H1 (cell line): ENCODE measurements at regions not wholly inside any gene's neighbourhood (a gene's known extent, or its start where the extent isn't known, plus 50 kb on each side); places are given as distances from the start of the nearest gene placed in this dataset.

ENCODE experiments used
- BRCA1 ChIP-seq: IDR thresholded peaks from 2 replicates; pipeline ENCODE4 v1.6.1; 2012; ENCODE audit warnings: low read depth, low read length, improper control_type of control experiment
- CBX8 ChIP-seq: fragments of 300-800, 300-1000 bp; sonication (generic); IDR thresholded peaks from 2 replicates; pipeline ENCODE4 v1.7.1; 2016; ENCODE audit warnings: low read depth, low read length, borderline replicate concordance
- RBBP5 ChIP-seq: IDR thresholded peaks from 2 replicates; pipeline ENCODE4 v1.7.1; 2012; ENCODE audit warnings: low read depth, mild to moderate bottlenecking, inconsistent platforms, low read length, moderate library complexity, borderline replicate concordance
- SP1 ChIP-seq: IDR thresholded peaks from 2 replicates; pipeline ENCODE4 v1.6.1; 2011; ENCODE audit warnings: low read depth, low read length
- SRF ChIP-seq: IDR thresholded peaks from 2 replicates; pipeline ENCODE4 v1.6.1; 2011; ENCODE audit warnings: mild to moderate bottlenecking, low read depth, low read length, moderate library complexity
- TAF1 ChIP-seq: IDR thresholded peaks from 2 replicates; pipeline ENCODE4 v1.6.1; 2011; ENCODE audit warnings: mild to moderate bottlenecking, low read depth, low read length
- ZNF274 ChIP-seq: IDR thresholded peaks from 2 replicates; pipeline ENCODE4 v1.7.0; 2012; ENCODE audit warnings: low read length, borderline replicate concordance; ENCODE audit errors: extremely low read depth
- TF ChIP-seq, protein P1 (sequence below), 3 experiments: IDR thresholded peaks; 1 replicate in 2 of 3; 2 replicates in 1 of 3; pipeline versions ENCODE4 v1.5.1 to v1.6.1; 2011; ENCODE audit warnings: low read length in 3 of 3, mild to moderate bottlenecking in 3 of 3, inconsistent platforms in 2 of 3, low read depth in 1 of 3, moderate library complexity in 1 of 3; ENCODE audit not compliant: insufficient read depth in 1 of 3; ENCODE audit errors: control extremely low read depth in 1 of 3

DNA sequence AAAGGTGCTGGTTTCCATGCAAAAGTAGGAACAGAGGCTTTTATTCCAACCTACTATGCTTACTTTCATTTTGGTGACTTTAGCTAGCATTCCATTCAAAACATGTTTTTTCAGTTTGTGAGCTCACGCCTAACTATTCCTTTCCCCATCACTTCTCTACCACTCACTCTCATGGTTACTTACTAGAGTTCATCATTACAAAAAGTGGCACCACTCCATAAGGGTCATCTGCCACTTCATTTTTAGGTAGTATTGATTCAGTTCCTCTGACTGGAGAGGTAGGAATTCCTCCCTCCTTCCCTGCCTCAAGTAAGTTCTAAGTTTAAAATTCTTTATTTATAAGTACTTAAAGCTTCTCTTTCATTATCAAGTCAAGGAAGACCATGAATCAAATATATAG, 543.1 kb downstream of the HTR7 start:
- TF ChIP-seq TAF1, result no peak
- TF ChIP-seq CBX8, result no peak
- TF ChIP-seq RBBP5, result no peak
- TF ChIP-seq SRF, result no peak
- TF ChIP-seq, protein P1, sequence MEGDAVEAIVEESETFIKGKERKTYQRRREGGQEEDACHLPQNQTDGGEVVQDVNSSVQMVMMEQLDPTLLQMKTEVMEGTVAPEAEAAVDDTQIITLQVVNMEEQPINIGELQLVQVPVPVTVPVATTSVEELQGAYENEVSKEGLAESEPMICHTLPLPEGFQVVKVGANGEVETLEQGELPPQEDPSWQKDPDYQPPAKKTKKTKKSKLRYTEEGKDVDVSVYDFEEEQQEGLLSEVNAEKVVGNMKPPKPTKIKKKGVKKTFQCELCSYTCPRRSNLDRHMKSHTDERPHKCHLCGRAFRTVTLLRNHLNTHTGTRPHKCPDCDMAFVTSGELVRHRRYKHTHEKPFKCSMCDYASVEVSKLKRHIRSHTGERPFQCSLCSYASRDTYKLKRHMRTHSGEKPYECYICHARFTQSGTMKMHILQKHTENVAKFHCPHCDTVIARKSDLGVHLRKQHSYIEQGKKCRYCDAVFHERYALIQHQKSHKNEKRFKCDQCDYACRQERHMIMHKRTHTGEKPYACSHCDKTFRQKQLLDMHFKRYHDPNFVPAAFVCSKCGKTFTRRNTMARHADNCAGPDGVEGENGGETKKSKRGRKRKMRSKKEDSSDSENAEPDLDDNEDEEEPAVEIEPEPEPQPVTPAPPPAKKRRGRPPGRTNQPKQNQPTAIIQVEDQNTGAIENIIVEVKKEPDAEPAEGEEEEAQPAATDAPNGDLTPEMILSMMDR (IDR thresholded peaks at IDR 0.05; ENCODE audit: control extremely low read depth in 1 of 3, insufficient read depth in 1 of 3, low read depth in 1 of 3, low read length in 3 of 3), result no peak
- TF ChIP-seq BRCA1, result no peak
- no peak for TF ChIP-seq SP1
- no peak for TF ChIP-seq ZNF274
